GM19452 (cell line): ENCODE measurements at regions not wholly inside any gene's neighbourhood (a gene's known extent, or its start where the extent isn't known, plus 50 kb on each side); places are given as distances from the start of the nearest gene placed in this dataset.

Source experiments
- ATAC-seq: cut with Tn5 transposase; IDR thresholded peaks from one replicate; pipeline ENCODE4 v1.9.1; 2021; ENCODE audit not compliant: unreplicated experiment

- ATAC-seq = no peak
Measured at GRCh38 chr5:7955476-7955875, 86.5 kb downstream of the MTRR start.

- no peak for ATAC-seq
Measured at GRCh38 chr5:7957329-7957728, 88.4 kb downstream of the MTRR start.

GRCh38 chr5:7960142-7960541 lies 91.2 kb downstream of the MTRR start:
- ATAC-seq = no peak

GRCh38 chr5:7961540-7961939 lies 92.6 kb downstream of the MTRR start:
- ATAC-seq = no peak

GRCh38 chr5:7970816-7971215 lies 101.9 kb downstream of the MTRR start:
- ATAC-seq = no peak

- ATAC-seq = no peak
Measured at GRCh38 chr5:7976411-7977190, 107.7 kb downstream of the MTRR start.

GRCh38 chr5:7978114-7978513 lies 109.2 kb downstream of the MTRR start:
- ATAC-seq = no peak

GRCh38 chr5:7978991-7979390 lies 110.0 kb downstream of the MTRR start:
- ATAC-seq = no peak

GRCh38 chr5:7980881-7981280 lies 111.9 kb downstream of the MTRR start:
- ATAC-seq = no peak

- ATAC-seq = no peak
Measured at GRCh38 chr5:7983433-7983832, 114.5 kb downstream of the MTRR start.

- no peak for ATAC-seq
Measured at GRCh38 chr5:7991125-7991821, 122.3 kb downstream of the MTRR start.

- no peak for ATAC-seq
Measured at GRCh38 chr5:7995688-7996294, 126.8 kb downstream of the MTRR start.

- no peak for ATAC-seq
Measured at GRCh38 chr5:8005416-8005815, 136.5 kb downstream of the MTRR start.

- ATAC-seq = no peak
Measured at GRCh38 chr5:8012131-8012977, 143.4 kb downstream of the MTRR start.

GRCh38 chr5:8013948-8014710 lies 145.2 kb downstream of the MTRR start:
- no peak for ATAC-seq

GRCh38 chr5:8019719-8020218 lies 150.8 kb downstream of the MTRR start:
- no peak for ATAC-seq

GRCh38 chr5:8020861-8021514 lies 152.0 kb downstream of the MTRR start:
- no peak for ATAC-seq

- no peak for ATAC-seq
Measured at GRCh38 chr5:8028243-8028642, 159.3 kb downstream of the MTRR start.

GRCh38 chr5:8033261-8033660 lies 164.3 kb downstream of the MTRR start:
- ATAC-seq = no peak

GRCh38 chr5:8034852-8035251 lies 165.9 kb downstream of the MTRR start:
- ATAC-seq = no peak
